BE2C (cell line): ENCODE measurements at regions not wholly inside any gene's neighbourhood (a gene's known extent, or its start where the extent isn't known, plus 50 kb on each side); places are given as distances from the start of the nearest gene placed in this dataset.

ENCODE experiments used
- DNase-seq: peaks from one replicate; pipeline ENCODE4 v3.0.0-alpha.2; 2020
- H3K27me3 ChIP-seq: fragments of 250-450 bp; sonication (Bioruptor Pico); 2 replicates; pipeline ENCODE4 v1.5.1; 2020; ENCODE audit warnings: mild to moderate bottlenecking
- H3K36me3 ChIP-seq: fragments of 250-450 bp; sonication (Bioruptor Pico); 2 replicates; pipeline ENCODE4 v1.5.1; 2020; ENCODE audit warnings: mild to moderate bottlenecking
- H3K4me1 ChIP-seq: fragments of 250-450 bp; sonication (Bioruptor Pico); 2 replicates; pipeline ENCODE4 v1.5.1; 2020
- H3K4me3 ChIP-seq: 2 replicates; pipeline ENCODE4 v1.5.1; 2011; ENCODE audit warnings: low read depth, low read length
- H3K9me3 ChIP-seq: fragments of 250-450 bp; sonication (Bioruptor Pico); 2 replicates; pipeline ENCODE4 v1.5.1; 2020
- TF ChIP-seq, protein P1 (sequence below): IDR thresholded peaks from 2 replicates; pipeline ENCODE4 v1.5.1; 2012; ENCODE audit warnings: mild to moderate bottlenecking, low read depth, low read length

DNA sequence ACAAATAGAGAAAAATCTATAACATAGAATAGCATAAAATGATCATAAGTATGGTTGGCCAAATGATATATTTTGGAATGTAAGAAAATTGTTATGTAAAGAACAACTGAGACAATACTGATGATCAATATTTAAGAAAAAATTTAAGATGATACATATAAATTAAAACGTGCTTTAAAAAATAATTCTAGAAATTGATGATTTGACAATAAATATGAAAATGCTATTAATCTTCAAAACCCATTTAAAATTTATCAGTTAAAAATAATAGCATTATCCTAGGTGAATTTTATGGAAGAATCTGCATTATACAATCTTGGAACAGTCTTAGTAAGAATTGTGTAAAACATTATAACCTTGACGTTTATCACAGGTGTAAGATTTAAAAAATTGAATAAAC, 95.1 kb upstream of the DACH1 start:
- Histone ChIP-seq H3K4me1 (no peaks in the 10 kb centered on the region; the same call in 1 of the 2 replicates), H3K36me3 (no peaks in the 10 kb centered on the region), H3K4me3 (no peak overlapping the region), H3K9me3 (no peaks in the 10 kb centered on the region), H3K27me3 (no peaks in the 10 kb centered on the region)
- no peak for DNase-seq
- TF ChIP-seq, protein P1, sequence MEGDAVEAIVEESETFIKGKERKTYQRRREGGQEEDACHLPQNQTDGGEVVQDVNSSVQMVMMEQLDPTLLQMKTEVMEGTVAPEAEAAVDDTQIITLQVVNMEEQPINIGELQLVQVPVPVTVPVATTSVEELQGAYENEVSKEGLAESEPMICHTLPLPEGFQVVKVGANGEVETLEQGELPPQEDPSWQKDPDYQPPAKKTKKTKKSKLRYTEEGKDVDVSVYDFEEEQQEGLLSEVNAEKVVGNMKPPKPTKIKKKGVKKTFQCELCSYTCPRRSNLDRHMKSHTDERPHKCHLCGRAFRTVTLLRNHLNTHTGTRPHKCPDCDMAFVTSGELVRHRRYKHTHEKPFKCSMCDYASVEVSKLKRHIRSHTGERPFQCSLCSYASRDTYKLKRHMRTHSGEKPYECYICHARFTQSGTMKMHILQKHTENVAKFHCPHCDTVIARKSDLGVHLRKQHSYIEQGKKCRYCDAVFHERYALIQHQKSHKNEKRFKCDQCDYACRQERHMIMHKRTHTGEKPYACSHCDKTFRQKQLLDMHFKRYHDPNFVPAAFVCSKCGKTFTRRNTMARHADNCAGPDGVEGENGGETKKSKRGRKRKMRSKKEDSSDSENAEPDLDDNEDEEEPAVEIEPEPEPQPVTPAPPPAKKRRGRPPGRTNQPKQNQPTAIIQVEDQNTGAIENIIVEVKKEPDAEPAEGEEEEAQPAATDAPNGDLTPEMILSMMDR, result no peak

DNA sequence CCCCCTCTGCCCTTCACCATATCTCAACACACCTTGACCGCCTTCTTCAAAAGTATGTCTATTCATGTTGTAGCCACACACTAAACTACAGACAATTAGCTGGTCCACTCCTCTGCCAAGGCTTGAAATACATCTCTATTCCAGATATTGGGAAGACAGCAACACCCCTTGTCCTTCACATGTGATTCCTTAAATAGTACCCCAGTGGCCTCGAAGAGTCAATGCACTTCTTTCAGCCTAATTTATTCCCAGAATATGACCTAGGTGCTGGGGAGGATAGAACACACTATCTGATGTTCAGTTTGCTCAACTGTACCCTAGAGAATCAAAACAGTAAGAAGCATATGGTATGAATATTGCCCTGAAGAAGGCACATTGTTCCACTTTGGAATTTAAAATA, 82.4 kb upstream of the DACH1 start:
- H3K36me3 ChIP-seq, result no peaks in the 10 kb centered on the region
- DNase-seq, result no peak
- TF ChIP-seq, protein P1, result no peak
- H3K4me1 ChIP-seq, result no peaks in the 10 kb centered on the region
- no peak overlapping the region for H3K4me3 ChIP-seq
- no peaks in the 10 kb centered on the region for H3K9me3 ChIP-seq
- no peaks in the 10 kb centered on the region for H3K27me3 ChIP-seq

DNA sequence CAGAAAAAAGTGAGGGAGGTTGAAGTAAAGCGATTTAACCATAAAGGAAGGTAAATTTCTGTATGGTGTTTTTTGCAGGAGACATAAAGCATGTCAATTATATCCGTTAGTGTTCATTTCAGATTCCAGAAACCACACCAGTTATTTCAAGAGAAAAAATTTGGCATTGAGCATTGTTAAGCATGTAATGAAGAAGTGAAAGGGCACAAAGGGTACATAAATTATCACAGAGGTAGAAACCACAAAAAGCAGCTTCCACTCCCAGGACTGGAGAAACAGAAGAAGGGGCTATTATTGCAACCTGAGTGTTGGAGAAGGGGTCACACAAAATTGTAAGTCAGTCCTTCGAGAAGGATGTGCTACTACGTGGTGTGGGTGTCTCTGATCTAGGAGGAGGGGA, 72.2 kb upstream of the DACH1 start:
- DNase-seq, result no peak
- Histone ChIP-seq H3K9me3 (no peaks in the 10 kb centered on the region), H3K36me3 (no peaks in the 10 kb centered on the region), H3K4me3 (no peak overlapping the region), H3K4me1 (no peaks in the 10 kb centered on the region), H3K27me3 (no peaks in the 10 kb centered on the region)
- TF ChIP-seq, protein P1, result no peak

DNA sequence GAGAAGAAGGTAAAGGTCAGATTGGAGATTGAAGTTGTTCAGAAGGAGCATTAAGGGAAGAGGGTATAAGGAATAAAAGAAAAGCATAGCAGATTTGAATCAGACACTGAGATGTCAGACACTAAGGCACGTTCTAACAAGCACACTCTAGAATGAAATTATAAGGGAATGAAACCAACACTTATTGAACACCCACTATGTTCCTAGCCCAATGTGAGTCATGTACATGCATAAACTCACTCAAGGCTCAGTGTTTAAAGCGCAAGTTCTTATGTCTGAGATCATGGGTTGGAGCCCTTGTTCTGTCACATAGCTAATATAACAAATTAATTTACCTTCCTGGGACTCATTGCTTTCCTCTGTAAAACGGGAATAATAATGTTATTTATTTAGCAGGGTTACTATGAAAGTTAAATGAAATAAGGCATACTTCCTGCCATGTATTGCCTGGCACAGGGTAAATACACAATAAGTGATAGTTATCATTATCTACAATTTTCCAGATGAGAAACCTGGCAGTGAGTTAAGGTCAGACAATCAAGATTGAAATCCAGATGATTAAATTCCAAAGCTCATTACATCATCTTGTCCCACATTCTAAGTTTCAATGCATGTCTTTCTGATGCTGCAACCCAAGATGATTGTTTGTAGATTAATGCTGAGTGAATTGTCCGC, 68.3 kb upstream of the DACH1 start:
- no peaks in the 10 kb centered on the region for H3K27me3 ChIP-seq
- H3K4me1 ChIP-seq, result no peaks in the 10 kb centered on the region
- DNase-seq, result no peak
- H3K4me3 ChIP-seq, result no peak overlapping the region
- no peaks in the 10 kb centered on the region for H3K36me3 ChIP-seq
- H3K9me3 ChIP-seq, result no peaks in the 10 kb centered on the region
- TF ChIP-seq, protein P1, result no peak

DNA sequence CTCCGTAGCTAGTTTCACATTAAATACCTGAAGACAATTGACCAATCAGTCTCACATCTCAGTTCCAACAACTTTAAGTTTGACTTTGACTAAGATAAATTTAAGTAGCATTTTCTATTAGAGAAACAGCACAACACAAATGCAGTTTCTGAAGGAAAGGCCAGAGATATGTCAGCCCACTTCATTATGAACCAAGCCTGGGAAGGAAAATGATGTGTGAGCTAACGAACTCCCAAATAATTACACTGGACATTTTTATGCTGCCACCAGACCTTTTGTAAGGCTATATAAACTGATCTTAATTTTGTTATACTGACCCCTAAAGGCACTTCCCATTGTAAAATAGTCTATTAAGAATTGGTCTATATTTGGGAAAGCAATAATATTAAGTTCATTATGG, 57.9 kb upstream of the DACH1 start:
- H3K4me3 ChIP-seq, result no peak overlapping the region
- H3K27me3 ChIP-seq, result no peaks in the 10 kb centered on the region
- peaks cover 5% of the 10 kb centered on the region; the same call in 1 of the 2 replicates for H3K4me1 ChIP-seq
- DNase-seq, result no peak
- TF ChIP-seq, protein P1, result no peak
- H3K9me3 ChIP-seq, result no peaks in the 10 kb centered on the region
- H3K36me3 ChIP-seq, result no peaks in the 10 kb centered on the region

DNA sequence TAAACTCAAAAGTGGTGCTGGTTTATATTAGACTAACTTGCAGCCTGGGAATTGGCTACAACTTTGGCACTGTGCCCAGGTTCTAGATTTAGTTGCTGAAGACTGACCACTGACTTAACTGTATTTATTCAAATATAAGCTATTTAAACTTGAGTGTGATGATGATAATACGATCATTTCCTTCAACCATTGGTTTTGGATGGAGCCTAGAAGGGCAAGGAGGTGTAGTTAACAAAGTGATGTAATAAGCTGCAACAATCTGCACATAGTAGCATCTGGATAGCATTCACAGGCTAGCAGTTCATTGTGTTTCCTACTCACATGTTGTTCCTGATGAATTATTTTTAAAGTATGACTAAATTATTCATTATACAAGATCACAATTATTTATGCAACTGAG, 55.2 kb upstream of the DACH1 start:
- Histone ChIP-seq H3K27me3 (no peaks in the 10 kb centered on the region), H3K4me1 (peaks cover 5% of the 10 kb centered on the region; the same call in 1 of the 2 replicates), H3K9me3 (no peaks in the 10 kb centered on the region), H3K36me3 (no peaks in the 10 kb centered on the region), H3K4me3 (no peak overlapping the region)
- peak; percentile 38 for DNase-seq
- TF ChIP-seq, protein P1, result no peak
